ENCODE measurements at regions not wholly inside any gene's neighbourhood (a gene's known extent, or its start where the extent isn't known, plus 50 kb on each side); places are given as distances from the start of the nearest gene placed in this dataset.

GRCh38 chr14:101459551-101459900 is 101.8 kb upstream of the DIO3 start:
- no peak for DNase-seq (ENCODE audit: low read depth in 1 of 2, low spot score in 1 of 2)
- in situ Hi-C loops (cut with HindIII; ENCODE audit: low pct_unique_long_range_greater_than_20kb, low sequenced_read_pairs), result no loop called here
- TF ChIP-seq JUND (IDR thresholded peaks at IDR 0.05; ENCODE audit: low read depth), result no peak

GRCh38 chr14:101460521-101460920 is 100.8 kb upstream of the DIO3 start:
- no peak for TF ChIP-seq JUND (IDR thresholded peaks at IDR 0.05; ENCODE audit: low read depth)
- in situ Hi-C loops (cut with HindIII; ENCODE audit: low pct_unique_long_range_greater_than_20kb, low sequenced_read_pairs), result no loop called here
- no peak for DNase-seq (ENCODE audit: low read depth in 1 of 2, low spot score in 1 of 2)

GRCh38 chr14:101460986-101461750 is 100.1 kb upstream of the DIO3 start:
- DNase-seq (ENCODE audit: low read depth in 1 of 2, low spot score in 1 of 2), result no peak
- in situ Hi-C loops (cut with HindIII; ENCODE audit: low pct_unique_long_range_greater_than_20kb, low sequenced_read_pairs), result no loop called here
- no peak for TF ChIP-seq JUND (IDR thresholded peaks at IDR 0.05; ENCODE audit: low read depth)

- TF ChIP-seq JUND (IDR thresholded peaks at IDR 0.05; ENCODE audit: low read depth), result no peak
- DNase-seq (ENCODE audit: low read depth in 1 of 2, low spot score in 1 of 2), result no peak
- in situ Hi-C loops (cut with HindIII; ENCODE audit: low pct_unique_long_range_greater_than_20kb, low sequenced_read_pairs), result no loop called here
Measured at GRCh38 chr14:101461891-101462290, 99.4 kb upstream of the DIO3 start.

GRCh38 chr14:101462726-101463565 is 98.3 kb upstream of the DIO3 start:
- in situ Hi-C loops (cut with HindIII; ENCODE audit: low pct_unique_long_range_greater_than_20kb, low sequenced_read_pairs), result no loop called here
- DNase-seq (ENCODE audit: low read depth in 1 of 2, low spot score in 1 of 2), result no peak
- no peak for TF ChIP-seq JUND (IDR thresholded peaks at IDR 0.05; ENCODE audit: low read depth)

GRCh38 chr14:101463566-101464171 is 97.6 kb upstream of the DIO3 start:
- TF ChIP-seq JUND (IDR thresholded peaks at IDR 0.05; ENCODE audit: low read depth), result no peak
- DNase-seq (ENCODE audit: low read depth in 1 of 2, low spot score in 1 of 2), result no peak
- in situ Hi-C loops (cut with HindIII; ENCODE audit: low pct_unique_long_range_greater_than_20kb, low sequenced_read_pairs), result no loop called here

GRCh38 chr14:101464310-101464983 is 96.8 kb upstream of the DIO3 start:
- DNase-seq (ENCODE audit: low read depth in 1 of 2, low spot score in 1 of 2), result no peak
- TF ChIP-seq JUND (IDR thresholded peaks at IDR 0.05; ENCODE audit: low read depth), result no peak
- in situ Hi-C loops (cut with HindIII; ENCODE audit: low pct_unique_long_range_greater_than_20kb, low sequenced_read_pairs), result no loop called here

- no peak for DNase-seq (ENCODE audit: low read depth in 1 of 2, low spot score in 1 of 2)
- in situ Hi-C loops (cut with HindIII; ENCODE audit: low pct_unique_long_range_greater_than_20kb, low sequenced_read_pairs), result no loop called here
- TF ChIP-seq JUND (IDR thresholded peaks at IDR 0.05; ENCODE audit: low read depth), result no peak
Measured at GRCh38 chr14:101464984-101465794, 96.1 kb upstream of the DIO3 start.

GRCh38 chr14:101465795-101466448 is 95.4 kb upstream of the DIO3 start:
- TF ChIP-seq JUND (IDR thresholded peaks at IDR 0.05; ENCODE audit: low read depth), result no peak
- in situ Hi-C loops (cut with HindIII; ENCODE audit: low pct_unique_long_range_greater_than_20kb, low sequenced_read_pairs), result no loop called here
- no peak for DNase-seq (ENCODE audit: low read depth in 1 of 2, low spot score in 1 of 2)

GRCh38 chr14:101466456-101467180 is 94.7 kb upstream of the DIO3 start:
- in situ Hi-C loops (cut with HindIII; ENCODE audit: low pct_unique_long_range_greater_than_20kb, low sequenced_read_pairs), result no loop called here
- no peak for TF ChIP-seq JUND (IDR thresholded peaks at IDR 0.05; ENCODE audit: low read depth)
- no peak for DNase-seq (ENCODE audit: low read depth in 1 of 2, low spot score in 1 of 2)
